Activated T-cell treated with anti-CD3 and anti-CD28 coated beads, Interleukin-2, amount 50 U/mL, for 24 hours (primary cell): ENCODE measurements at regions not wholly inside any gene's neighbourhood (a gene's known extent, or its start where the extent isn't known, plus 50 kb on each side); places are given as distances from the start of the nearest gene placed in this dataset.
"Not testable (repeated sequence)": the region's sequence is repeated elsewhere in the genome, so short reads cannot be mapped to it uniquely, and the experiment has no call there.

Source experiments
- DNase-seq: peaks from one replicate; pipeline ENCODE4 v3.0.0-alpha.2; 2020
- H3K27ac Mint-ChIP-seq: 2 replicates; pipeline ENCODE4 v1.8.0; 2020; ENCODE audit warnings: mild to moderate bottlenecking, mixed read lengths
- H3K27me3 Mint-ChIP-seq: 2 replicates; pipeline ENCODE4 v1.8.0; 2020; ENCODE audit warnings: mixed read lengths
- H3K36me3 Mint-ChIP-seq: 2 replicates; pipeline ENCODE4 v1.8.0; 2020; ENCODE audit warnings: low read depth, mixed read lengths
- H3K4me1 Mint-ChIP-seq: 2 replicates; pipeline ENCODE4 v1.8.0; 2020; ENCODE audit warnings: low read depth, mixed read lengths
- H3K4me3 Mint-ChIP-seq: 2 replicates; pipeline ENCODE4 v1.8.0; 2020; ENCODE audit warnings: mild to moderate bottlenecking, moderate library complexity, mixed read lengths
- H3K9me3 Mint-ChIP-seq: 2 replicates; pipeline ENCODE4 v1.8.0; 2020; ENCODE audit warnings: mixed read lengths

DNA sequence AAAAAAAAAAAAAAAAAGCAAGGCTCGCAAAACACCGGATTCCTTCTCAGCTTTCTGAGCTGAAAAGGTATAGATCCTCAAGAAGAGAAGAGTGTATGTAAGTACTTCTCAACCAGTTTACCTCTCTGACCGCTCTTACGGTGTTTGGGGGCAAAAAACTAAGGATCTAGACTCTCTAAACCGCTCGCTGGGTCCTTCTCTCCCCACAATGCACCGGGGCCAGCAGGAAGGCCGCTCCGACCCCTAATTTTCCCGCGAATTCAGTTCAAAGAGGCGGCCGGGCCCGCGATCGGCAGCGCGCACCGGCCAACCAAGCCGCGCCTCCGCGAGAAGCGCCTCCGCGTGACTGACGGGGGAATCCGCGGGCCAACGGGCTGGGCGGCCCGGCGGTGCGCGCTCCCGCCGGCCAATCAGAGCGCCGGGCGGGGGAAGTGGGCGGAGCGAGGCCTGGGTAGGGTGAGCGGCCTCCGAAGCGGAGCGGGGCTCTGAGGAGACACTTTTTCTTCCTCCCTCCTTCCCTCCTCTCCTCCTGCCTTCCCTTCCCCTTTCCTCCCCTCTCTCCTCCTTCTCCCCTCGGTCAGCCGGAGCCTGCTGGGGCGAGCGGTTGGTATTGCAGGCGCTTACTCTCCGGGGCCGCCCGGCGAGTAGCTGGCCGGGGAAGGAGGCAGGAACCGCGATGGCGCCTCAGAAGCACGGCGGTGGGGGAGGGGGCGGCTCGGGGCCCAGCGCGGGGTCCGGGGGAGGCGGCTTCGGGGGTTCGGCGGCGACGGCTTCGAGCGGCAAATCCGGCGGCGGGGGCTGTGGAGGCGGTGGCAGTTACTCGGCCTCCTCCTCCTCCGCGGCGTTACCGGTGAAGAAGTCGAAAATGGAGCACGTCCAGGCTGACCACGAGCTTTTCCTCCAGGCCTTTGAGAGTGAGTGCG is 93.0 kb downstream of the CRLF3 start:
- not testable (repeated sequence) for H3K27me3 Mint-ChIP-seq, H3K9me3 Mint-ChIP-seq
- Mint-ChIP-seq H3K27ac (peak overlapping the region; percentile 99), H3K4me3 (peak overlapping the region; percentile 97), H3K36me3 (peaks cover 39% of the 10 kb centered on the region), H3K4me1 (peaks cover 34% of the 10 kb centered on the region)
- DNase-seq = peak; percentile 91

DNA sequence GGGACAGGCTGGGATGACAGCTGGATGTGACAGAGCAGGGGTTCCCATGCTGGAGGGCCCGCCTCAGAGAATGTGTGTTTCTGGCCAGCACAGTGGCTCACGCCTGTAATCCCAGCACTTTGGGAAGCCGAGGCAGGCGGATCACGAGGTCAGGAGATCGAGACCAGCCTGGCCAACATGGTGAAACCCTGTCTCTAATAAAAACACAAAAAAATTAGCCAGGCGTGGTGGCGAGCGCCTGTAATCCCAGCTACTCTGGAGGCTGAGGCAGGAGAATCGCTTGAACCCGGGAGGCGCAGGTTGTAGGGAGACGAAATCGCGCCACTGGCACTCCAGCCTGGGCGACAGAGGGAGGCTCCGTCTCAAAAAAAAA is 93.7 kb downstream of the CRLF3 start:
- peak; percentile 42 for DNase-seq
- peak overlapping the region; percentile 99 for H3K27ac Mint-ChIP-seq
- not testable (repeated sequence) for H3K9me3 Mint-ChIP-seq, H3K27me3 Mint-ChIP-seq
- peaks cover 33% of the 10 kb centered on the region for H3K36me3 Mint-ChIP-seq
- H3K4me3 Mint-ChIP-seq = peak overlapping the region; percentile 97
- peaks cover 32% of the 10 kb centered on the region for H3K4me1 Mint-ChIP-seq

DNA sequence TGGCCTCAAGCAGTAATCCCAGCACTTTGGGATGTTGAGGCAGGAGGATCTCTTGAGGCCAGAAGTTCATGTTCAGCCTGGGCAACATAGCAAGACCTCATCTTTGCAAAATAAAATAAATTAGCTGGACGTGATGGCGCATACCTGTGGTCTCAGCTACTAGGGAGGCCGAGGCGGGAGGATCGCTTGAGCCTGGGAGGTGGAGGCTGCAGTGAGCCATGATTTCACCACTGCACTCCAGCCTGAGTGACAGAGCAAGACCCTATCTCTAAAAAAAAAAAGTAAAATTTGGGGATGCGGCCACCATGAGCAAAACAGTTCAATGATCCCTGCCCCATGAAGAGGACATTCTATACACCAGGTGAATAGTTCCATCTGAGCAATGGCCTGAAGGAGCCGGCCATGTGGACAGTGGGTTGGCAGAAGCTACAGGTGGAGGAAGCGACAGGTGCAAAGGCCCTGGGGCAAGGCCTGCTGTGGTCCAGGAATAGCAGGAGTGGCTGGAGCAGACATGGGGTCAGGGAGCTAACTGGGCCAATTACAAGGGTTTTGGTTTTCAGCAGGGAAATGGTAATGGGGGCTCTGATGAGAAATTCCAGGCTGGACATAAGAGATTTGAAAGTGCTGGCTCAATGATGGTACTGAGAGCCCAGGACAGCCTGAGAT is 94.2 kb downstream of the CRLF3 start:
- peaks cover 28% of the 10 kb centered on the region for H3K36me3 Mint-ChIP-seq
- H3K27ac Mint-ChIP-seq = peak overlapping the region; percentile 99
- not testable (repeated sequence) for H3K27me3 Mint-ChIP-seq, H3K9me3 Mint-ChIP-seq
- H3K4me1 Mint-ChIP-seq = peaks cover 29% of the 10 kb centered on the region
- peak; percentile 32 for DNase-seq
- H3K4me3 Mint-ChIP-seq = peak overlapping the region; percentile 97

DNA sequence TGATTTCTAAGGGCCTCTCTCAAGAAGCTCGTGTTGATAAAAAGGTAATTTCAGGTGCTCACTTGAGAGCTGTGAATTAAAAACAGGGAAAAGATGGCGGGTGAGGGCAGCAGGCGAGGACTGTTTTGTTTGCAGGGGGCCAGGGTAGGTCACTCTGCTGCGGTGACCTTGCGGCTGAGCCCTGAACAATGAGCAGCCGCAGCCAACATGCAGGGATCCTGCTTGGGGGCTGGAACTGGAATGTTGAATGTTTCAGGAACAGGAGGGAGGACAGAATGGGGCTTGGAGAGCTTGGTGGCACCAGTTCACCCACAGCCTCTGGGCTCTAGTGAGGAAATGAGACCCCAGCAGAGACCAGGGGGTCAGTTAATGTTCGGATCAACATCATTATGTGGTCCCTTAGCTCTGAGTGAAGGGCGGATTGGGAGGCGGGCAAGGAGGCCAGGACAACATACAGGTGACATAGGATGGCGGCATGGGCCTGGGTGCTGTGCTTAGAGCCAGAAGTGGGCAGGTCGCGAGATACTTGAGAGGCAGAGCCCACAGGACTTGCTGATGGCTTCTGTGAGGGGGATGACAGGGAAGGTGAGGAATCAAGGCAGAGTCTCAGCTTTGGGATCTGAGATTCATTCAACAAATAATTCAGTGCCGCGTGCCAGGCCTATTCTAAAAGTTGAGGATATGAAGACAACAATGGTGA is 94.9 kb downstream of the CRLF3 start:
- not testable (repeated sequence) for H3K27me3 Mint-ChIP-seq, H3K9me3 Mint-ChIP-seq
- H3K27ac Mint-ChIP-seq = peak overlapping the region; percentile 61
- peaks cover 27% of the 10 kb centered on the region for H3K4me1 Mint-ChIP-seq
- H3K4me3 Mint-ChIP-seq = peak overlapping the region; percentile 97
- peaks cover 23% of the 10 kb centered on the region for H3K36me3 Mint-ChIP-seq
- peak; percentile 28 for DNase-seq

DNA sequence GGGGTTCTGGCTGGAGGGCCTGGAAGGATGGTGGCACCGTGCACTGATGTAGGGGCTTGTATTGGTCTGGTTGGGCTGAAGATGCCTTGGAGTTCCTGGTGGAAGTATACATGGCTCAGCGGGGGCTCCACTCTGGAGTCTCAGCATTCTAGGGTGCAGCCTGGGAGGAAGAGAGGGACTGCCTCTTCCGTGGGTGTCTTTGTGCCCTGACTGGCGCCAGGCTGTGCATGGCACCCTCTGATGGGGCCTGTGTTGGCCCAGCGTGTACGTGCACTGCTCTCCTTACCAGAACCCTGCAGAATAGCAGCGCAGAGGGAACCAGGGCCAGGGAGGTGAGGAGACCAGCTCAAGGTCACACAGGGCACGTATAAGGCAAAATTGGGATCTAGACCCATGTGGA is 97.0 kb downstream of the CRLF3 start:
- not testable (repeated sequence) for H3K36me3 Mint-ChIP-seq, H3K9me3 Mint-ChIP-seq, H3K27me3 Mint-ChIP-seq, H3K4me3 Mint-ChIP-seq
- peak; percentile 18 for DNase-seq
- peak overlapping the region; percentile 64 for H3K27ac Mint-ChIP-seq
- peaks cover 15% of the 10 kb centered on the region for H3K4me1 Mint-ChIP-seq

DNA sequence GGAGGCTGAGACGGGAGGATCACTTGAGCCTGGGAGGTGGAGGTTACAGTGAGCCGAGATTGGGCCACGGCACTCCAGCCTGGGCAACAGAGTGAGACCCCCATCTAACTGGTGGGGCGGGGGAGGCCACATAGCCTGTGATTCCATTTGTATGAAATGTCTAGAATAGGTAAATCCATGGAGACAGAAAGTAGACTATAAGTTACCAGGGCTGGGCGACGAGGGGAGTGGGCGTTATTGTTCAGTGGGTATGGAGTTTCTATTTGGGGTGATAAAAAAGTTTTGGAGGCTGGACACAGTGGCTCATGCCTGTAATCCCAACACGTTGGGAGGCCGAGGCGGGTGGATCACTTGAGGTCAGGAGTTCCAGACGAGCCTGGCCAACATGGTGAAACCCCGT is 97.8 kb downstream of the CRLF3 start:
- not testable (repeated sequence) for H3K27ac Mint-ChIP-seq, H3K36me3 Mint-ChIP-seq, H3K9me3 Mint-ChIP-seq, H3K4me3 Mint-ChIP-seq, H3K27me3 Mint-ChIP-seq
- DNase-seq = peak; percentile 7
- H3K4me1 Mint-ChIP-seq = peaks cover 15% of the 10 kb centered on the region

DNA sequence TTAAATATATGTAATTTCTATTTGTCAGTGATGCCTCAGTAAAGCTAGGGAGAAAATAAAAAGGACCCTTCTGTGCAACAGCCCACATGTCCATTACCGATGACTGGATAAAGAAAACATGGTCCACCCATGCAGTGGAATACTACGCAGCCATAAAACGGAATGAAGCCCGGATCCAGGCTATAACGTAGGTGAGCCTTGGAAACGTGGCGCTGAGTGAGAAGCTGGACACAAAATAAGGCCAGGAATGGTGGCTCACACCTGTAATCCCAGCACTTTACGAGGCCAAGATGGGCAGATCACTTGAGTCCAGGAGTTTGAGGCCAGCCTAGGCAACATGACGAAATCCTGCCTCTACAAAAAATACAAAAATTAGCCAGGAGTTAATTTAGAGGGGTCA is 98.2 kb downstream of the CRLF3 start:
- peaks cover 15% of the 10 kb centered on the region for H3K4me1 Mint-ChIP-seq
- DNase-seq, H3K4me3 Mint-ChIP-seq, H3K9me3 Mint-ChIP-seq, H3K36me3 Mint-ChIP-seq, H3K27ac Mint-ChIP-seq, H3K27me3 Mint-ChIP-seq: not testable (repeated sequence)

DNA sequence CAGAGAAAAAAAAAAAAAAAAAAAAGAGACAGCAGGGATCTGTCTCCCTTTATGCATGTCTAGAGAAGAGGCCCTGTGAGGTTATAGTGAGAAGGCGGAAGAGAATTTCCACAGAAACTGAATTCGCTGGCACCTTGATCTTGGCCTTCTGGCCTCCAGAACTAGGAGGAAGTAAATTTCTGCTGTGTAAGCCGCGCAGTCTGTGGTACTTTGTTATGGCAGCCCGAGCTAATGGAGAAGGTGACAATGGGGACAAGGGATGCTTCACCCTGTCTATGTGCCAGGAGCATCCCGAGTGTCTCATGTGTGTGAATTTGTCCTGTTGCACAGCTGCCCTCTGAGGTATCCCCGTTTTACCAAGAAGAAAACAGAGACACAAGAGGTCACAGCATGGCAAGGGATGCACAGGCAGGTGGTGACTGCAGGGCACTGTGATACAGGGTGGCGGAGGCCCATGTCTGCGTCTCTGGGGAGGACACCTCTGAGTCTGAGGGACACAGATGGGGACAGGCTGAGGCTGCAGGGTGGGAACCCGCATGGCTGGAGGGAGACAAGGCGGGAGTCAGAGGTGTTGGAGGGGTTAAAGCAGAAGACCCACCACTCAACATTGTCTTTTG is 100.3 kb downstream of the CRLF3 start:
- not testable (repeated sequence) for H3K9me3 Mint-ChIP-seq, H3K4me1 Mint-ChIP-seq, H3K27ac Mint-ChIP-seq, H3K27me3 Mint-ChIP-seq, H3K36me3 Mint-ChIP-seq, H3K4me3 Mint-ChIP-seq
- peak; percentile 17 for DNase-seq

DNA sequence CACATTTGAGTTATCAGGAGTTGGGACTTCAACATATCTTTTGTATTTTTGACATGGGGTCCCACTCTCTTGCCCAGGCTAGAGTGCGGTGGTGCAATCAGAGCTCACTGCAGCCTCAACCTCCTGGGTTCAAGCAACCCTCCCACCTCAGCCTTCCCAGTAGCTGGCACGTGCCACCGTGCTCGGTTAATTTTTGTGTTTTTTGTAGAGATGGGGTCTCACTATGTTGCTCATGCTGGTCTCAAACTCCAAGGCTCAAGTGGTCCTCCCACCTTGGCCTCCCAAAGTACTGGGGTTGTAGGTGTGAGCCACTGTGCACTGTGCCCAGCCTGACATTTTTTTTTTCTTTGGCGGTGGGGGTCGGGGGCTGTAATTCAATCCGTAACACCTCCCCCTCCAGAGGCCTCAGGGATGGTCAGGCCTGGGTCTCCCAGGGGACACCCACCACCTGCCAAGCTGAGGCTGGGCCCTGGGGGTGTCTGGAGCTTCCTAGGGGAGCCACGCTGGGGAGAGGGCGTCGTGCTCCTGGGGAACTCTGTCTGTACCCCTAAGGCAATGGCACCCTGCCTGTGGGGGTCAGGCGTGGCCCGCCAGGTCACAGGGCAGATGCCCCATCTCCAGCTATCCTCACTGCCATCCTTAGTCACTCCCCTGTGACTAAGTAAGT is 102.2 kb downstream of the CRLF3 start:
- H3K27ac Mint-ChIP-seq, H3K27me3 Mint-ChIP-seq, H3K9me3 Mint-ChIP-seq, H3K36me3 Mint-ChIP-seq, H3K4me3 Mint-ChIP-seq, H3K4me1 Mint-ChIP-seq: not testable (repeated sequence)
- DNase-seq = peak; percentile 9

DNA sequence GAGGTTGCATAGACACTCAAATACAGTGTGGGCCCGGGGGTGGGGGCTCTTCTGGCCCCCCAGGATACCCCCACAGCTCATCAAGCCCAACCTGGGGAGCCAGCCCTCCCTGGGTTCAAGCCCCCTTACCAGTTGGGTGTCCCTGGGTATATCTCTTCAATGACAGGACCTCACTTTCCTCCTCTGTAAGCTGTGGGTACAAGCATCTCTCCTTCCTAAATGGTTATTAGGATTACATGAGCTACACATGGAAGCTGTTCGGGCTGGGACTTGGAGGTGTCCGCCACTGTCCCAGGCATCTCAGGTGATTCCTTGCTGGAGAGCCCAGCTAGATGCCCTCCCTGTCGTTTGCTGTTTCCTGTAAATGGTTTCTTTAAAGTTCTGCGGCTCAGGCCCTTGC is 103.5 kb downstream of the CRLF3 start:
- not testable (repeated sequence) for H3K9me3 Mint-ChIP-seq, H3K4me3 Mint-ChIP-seq
- DNase-seq = peak; percentile 8

DNA sequence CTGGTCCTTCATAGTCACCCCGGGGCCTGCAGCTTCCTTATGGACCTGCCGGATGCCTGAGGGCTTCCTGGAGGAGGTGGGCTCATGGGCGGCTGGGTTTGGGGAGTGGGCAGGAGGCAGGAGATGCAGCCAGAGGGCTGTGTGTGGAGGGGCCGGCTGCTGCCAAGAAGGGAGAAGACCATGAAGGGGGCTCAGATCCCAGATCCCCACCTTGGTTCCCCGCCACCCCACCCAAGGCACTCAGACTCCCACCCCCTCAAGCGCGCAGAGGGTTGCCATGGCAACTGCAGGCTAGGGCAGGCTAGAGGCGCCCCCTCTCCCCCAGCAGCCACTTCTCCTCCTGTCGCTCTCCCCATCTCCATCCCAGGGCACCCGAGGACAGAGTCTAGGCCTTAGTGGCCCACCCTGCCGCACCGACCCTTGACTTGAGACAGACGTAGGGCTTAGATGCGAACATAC is 104.5 kb downstream of the CRLF3 start:
- Mint-ChIP-seq H3K27me3 (no peaks in the 10 kb centered on the region), H3K4me1 (peaks cover 3% of the 10 kb centered on the region), H3K9me3 (no peaks in the 10 kb centered on the region), H3K27ac (no peak overlapping the region), H3K36me3 (no peaks in the 10 kb centered on the region), H3K4me3 (no peak overlapping the region)
- peak; percentile 27 for DNase-seq

More for the DNA sequence above, 103.5 kb downstream of the CRLF3 start:
- not testable (repeated sequence) for H3K4me1 Mint-ChIP-seq, H3K36me3 Mint-ChIP-seq, H3K27ac Mint-ChIP-seq, H3K27me3 Mint-ChIP-seq

DNA sequence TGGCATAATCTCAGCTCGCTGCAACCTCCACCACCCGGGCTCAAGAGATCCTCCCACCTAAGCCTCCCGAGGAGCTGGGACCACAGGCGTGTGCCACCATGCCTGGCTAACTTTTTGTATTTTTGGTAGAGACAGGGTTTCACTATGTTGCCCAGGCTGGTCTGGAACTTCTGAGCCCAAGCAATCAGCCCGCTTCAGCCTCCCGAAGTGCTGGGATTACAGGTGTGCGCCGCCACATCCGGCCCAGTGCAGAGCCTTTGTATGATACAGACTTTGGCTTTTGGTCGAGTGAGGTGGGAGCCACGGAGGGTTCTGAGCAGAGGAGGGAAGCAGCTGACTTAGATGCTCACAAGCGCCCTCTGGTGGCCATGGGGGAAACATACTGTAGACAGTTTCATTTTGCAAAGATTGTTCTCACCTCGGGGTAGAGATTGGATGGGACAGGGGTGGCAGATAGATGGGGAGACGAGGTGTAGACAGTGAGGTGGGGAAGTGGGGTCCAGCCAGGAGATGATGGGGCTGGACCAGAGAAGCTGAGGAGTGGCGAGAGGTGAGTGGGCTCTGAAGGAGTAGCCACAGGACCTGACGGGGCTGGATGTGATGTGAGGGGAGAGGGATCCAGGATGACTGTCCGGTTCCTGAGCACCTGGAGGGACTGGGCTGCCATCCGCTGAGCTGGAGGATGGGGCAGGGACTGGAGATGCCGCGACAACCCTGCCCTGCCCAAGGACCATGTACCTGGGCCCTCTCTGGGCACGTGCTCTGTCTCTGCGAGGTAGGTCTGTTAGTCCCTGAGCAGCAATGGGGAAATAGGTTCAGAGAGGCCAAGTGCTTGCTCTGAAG is 105.1 kb downstream of the CRLF3 start:
- not testable (repeated sequence) for H3K4me1 Mint-ChIP-seq, H3K36me3 Mint-ChIP-seq, H3K4me3 Mint-ChIP-seq, H3K9me3 Mint-ChIP-seq, H3K27ac Mint-ChIP-seq, H3K27me3 Mint-ChIP-seq
- peak; percentile 82 for DNase-seq

DNA sequence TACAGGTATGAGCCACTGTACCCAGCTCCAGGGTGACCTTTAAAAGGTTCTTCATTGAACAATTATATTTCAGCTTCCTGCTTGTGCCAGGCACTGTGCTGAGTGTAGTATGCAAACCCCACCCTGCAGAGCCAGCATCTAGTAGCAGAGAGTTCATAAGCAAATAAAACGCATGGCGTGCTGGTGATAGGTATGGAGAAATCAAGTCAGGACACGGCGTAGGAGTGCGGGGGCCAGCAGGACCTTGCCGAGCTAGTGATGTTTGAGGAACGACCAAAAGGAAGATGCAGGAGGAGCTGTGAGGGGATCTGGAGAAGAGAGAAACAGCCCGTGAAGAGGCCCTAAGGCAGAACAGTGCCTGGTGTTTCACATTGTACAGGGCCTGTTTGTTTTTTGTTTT is 105.8 kb downstream of the CRLF3 start:
- H3K36me3 Mint-ChIP-seq, H3K4me1 Mint-ChIP-seq, H3K4me3 Mint-ChIP-seq, H3K27me3 Mint-ChIP-seq, H3K27ac Mint-ChIP-seq, H3K9me3 Mint-ChIP-seq: not testable (repeated sequence)
- peak; percentile 26 for DNase-seq

DNA sequence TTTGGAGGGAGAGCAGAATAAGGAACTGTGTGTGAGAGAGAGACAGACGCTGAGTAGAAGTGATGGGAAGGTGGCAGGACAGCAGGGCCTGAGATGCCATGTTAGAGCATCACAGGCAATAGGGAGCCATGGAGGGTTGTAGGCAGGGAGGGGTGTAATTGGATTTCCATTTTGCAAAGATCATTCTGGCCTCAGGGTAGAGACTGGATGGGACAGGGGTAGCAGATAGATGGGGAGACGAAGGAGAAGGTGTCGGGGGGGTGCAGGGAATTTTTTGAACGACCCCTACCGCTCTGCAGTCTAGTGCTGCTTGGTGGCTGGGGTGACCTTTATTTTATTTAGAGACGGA is 106.4 kb downstream of the CRLF3 start:
- DNase-seq, H3K4me3 Mint-ChIP-seq, H3K27me3 Mint-ChIP-seq, H3K36me3 Mint-ChIP-seq, H3K9me3 Mint-ChIP-seq, H3K27ac Mint-ChIP-seq, H3K4me1 Mint-ChIP-seq: not testable (repeated sequence)
